ENCODE measurements at regions not wholly inside any gene's neighbourhood (a gene's known extent, or its start where the extent isn't known, plus 50 kb on each side); places are given as distances from the start of the nearest gene placed in this dataset.
A peak's percentile ranks its signal among the peaks of the same experiment; 100 is the strongest.

DNA sequence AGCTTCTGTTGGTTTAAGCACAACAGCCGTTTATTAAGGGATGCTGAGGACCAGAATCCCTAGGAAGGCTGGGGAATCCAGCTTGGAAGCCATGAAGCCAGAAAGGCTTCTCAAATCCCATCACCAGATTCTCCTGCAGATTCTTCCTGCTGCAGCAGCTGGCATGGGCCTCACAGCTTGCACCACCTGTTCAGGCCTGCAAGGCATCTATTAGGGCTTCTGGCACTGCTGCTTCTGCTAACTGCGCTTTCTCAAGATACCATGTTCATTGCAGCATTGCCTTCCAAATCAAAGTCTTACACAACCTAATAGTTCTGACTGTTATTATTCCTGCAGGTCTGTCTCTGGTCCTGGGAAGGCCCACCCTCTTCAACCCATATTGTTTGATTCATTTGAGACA lies 51.2 kb upstream of the ZNF366 start:
- no peaks in the 10 kb centered on the region for H3K79me2 ChIP-seq (ENCODE audit: low read length)
- no peak overlapping the region for H3K9ac ChIP-seq (ENCODE audit: low read length)
- H2AFZ ChIP-seq (ENCODE audit: low read length): no peak overlapping the region
- no peaks in the 10 kb centered on the region for H3K9me2 ChIP-seq (replicated peaks; ENCODE audit: low read length)
- intact Hi-C loops (cut with micrococcal nuclease): loop anchor here (10.0 kb wide), 1 partner anchor 256 kb away; the partner anchor contains the start of gene TNPO1
- ChIA-PET POLR2A (ENCODE audit: unreplicated experiment) (interaction anchor here (0.7 kb wide), 1 partner anchor 155 kb away, joined by 4 read pairs; no protein-coding TSS in a partner anchor), CTCF (no interaction called here)
- no peak overlapping the region for H3K4me2 ChIP-seq (ENCODE audit: low read length)
- no peaks in the 10 kb centered on the region for H3K36me3 ChIP-seq (ENCODE audit: low read depth, low read length)
- DNase-seq (no peak), ATAC-seq (no peak)
- no peaks in the 10 kb centered on the region for H3K27me3 ChIP-seq (ENCODE audit: low read length)
- peaks cover 16% of the 10 kb centered on the region for H3K4me1 ChIP-seq (ENCODE audit: insufficient read depth, low read length)
- TF ChIP-seq, protein P1, sequence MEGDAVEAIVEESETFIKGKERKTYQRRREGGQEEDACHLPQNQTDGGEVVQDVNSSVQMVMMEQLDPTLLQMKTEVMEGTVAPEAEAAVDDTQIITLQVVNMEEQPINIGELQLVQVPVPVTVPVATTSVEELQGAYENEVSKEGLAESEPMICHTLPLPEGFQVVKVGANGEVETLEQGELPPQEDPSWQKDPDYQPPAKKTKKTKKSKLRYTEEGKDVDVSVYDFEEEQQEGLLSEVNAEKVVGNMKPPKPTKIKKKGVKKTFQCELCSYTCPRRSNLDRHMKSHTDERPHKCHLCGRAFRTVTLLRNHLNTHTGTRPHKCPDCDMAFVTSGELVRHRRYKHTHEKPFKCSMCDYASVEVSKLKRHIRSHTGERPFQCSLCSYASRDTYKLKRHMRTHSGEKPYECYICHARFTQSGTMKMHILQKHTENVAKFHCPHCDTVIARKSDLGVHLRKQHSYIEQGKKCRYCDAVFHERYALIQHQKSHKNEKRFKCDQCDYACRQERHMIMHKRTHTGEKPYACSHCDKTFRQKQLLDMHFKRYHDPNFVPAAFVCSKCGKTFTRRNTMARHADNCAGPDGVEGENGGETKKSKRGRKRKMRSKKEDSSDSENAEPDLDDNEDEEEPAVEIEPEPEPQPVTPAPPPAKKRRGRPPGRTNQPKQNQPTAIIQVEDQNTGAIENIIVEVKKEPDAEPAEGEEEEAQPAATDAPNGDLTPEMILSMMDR (conservative IDR thresholded peaks at IDR 0.05; ENCODE audit: low read depth, low read length): no peak
- no peaks in the 10 kb centered on the region for H4K20me1 ChIP-seq (ENCODE audit: low read length)
- no peak overlapping the region for H3K27ac ChIP-seq (ENCODE audit: low read length)
- BruUV-seq (replicated peaks): no TSS peak
- H3K4me3 ChIP-seq (ENCODE audit: low read length): no peak overlapping the region
- H3F3A ChIP-seq (ENCODE audit: low read length, unreplicated experiment): no peaks in the 10 kb centered on the region
- no peaks in the 10 kb centered on the region for H3K9me3 ChIP-seq (ENCODE audit: low read length)

DNA sequence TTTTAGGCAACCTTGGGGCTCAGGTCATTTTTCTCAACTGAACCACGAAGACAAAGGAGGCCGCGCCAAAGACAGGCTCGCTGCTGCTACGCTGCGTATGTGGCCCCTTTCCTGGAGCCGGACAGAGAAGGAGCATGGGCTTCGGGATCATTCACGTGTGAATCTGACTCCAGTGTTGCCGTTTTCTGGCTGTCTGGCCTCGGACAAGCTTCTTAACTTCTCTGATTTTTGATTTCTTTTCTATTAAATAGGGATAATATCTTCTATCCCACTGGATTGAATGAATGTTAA lies 50.8 kb upstream of the ZNF366 start:
- H3K79me2 ChIP-seq (ENCODE audit: low read length): no peaks in the 10 kb centered on the region
- ChIA-PET POLR2A (ENCODE audit: unreplicated experiment) (no interaction called here), CTCF (no interaction called here)
- H3K4me2 ChIP-seq (ENCODE audit: low read length): no peak overlapping the region
- H3K36me3 ChIP-seq (ENCODE audit: low read depth, low read length): no peaks in the 10 kb centered on the region
- no peaks in the 10 kb centered on the region for H4K20me1 ChIP-seq (ENCODE audit: low read length)
- TF ChIP-seq, protein P1 (conservative IDR thresholded peaks at IDR 0.05; ENCODE audit: low read depth, low read length): no peak
- TF ChIP-seq EZH2 (IDR thresholded peaks at IDR 0.05; ENCODE audit: low read length, unreplicated experiment) (no peak), EZH2phosphoT487 (IDR thresholded peaks at IDR 0.05; ENCODE audit: borderline replicate concordance, low read length) (no peak)
- no TSS peak for BruUV-seq (replicated peaks)
- H3K4me1 ChIP-seq (ENCODE audit: insufficient read depth, low read length): peaks cover 16% of the 10 kb centered on the region
- H2AFZ ChIP-seq (ENCODE audit: low read length): no peak overlapping the region
- no peak overlapping the region for H3K9ac ChIP-seq (ENCODE audit: low read length)
- H3K4me3 ChIP-seq (ENCODE audit: low read length): no peak overlapping the region
- intact Hi-C loops (cut with micrococcal nuclease): loop anchor here (10.0 kb wide), 1 partner anchor 257 kb away; the partner anchor contains the start of gene TNPO1
- no peaks in the 10 kb centered on the region for H3K27me3 ChIP-seq (ENCODE audit: low read length)
- DNase-seq (no peak), ATAC-seq (no peak)
- H3K9me3 ChIP-seq (ENCODE audit: low read length): no peaks in the 10 kb centered on the region
- H3K9me2 ChIP-seq (replicated peaks; ENCODE audit: low read length): no peaks in the 10 kb centered on the region
- H3F3A ChIP-seq (ENCODE audit: low read length, unreplicated experiment): no peaks in the 10 kb centered on the region
- no peak overlapping the region for H3K27ac ChIP-seq (ENCODE audit: low read length)

DNA sequence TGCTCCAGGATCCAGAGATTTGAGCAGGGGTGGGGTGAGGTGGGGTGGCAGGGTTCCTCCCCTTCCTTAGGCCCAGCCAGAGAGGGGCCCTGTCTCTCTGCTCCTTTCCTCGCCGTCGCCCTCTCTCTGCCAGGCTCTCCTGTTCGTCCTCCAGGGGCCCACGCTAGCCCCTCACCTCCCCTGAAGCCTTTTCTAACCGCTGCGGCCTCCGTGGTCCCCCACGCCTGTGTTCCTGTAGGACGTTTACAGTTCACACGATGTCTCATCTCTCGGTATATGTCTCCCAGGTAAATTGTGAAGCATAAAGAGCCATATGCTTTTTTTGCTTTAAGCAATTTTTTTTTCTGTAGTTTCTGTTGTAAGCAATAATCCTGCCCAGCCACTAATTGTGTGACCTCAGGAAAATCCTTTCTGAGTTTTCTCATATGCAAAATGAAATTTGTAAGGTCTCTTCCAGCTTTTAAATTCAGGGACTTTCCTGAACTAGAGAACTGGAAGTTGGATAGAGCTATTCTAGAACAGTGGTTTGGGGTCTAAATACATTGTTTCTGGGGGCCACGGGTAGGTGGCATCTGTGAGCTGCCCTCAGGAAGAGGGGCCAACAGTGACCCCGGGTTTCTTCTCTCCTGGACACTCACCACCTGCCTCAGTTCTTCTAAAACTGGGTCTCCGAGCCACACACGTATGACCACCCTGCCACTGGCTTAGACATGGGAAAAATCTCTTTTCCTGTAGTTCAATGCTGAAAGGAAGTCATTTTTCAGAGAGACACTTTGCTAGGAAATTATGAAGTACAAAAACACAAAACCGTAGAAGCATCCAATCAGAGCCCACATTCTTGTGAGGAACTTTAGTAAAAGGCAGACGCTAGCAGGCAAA lies 50.2 kb upstream of the ZNF366 start:
- H3K27me3 ChIP-seq (ENCODE audit: low read length): no peaks in the 10 kb centered on the region
- peaks cover 17% of the 10 kb centered on the region for H3K4me1 ChIP-seq (ENCODE audit: insufficient read depth, low read length)
- no peaks in the 10 kb centered on the region for H3K79me2 ChIP-seq (ENCODE audit: low read length)
- no TSS peak for BruUV-seq (replicated peaks)
- no peaks in the 10 kb centered on the region for H3K9me3 ChIP-seq (ENCODE audit: low read length)
- no peak for DNase-seq
- ATAC-seq: no peak
- peak overlapping the region; percentile 87 for H3K4me2 ChIP-seq (ENCODE audit: low read length)
- H3K9ac ChIP-seq (ENCODE audit: low read length): peak overlapping the region; percentile 67
- peak overlapping the region; percentile 50; the same call in 1 of the 2 replicates for H3K4me3 ChIP-seq (ENCODE audit: low read length)
- H3K9me2 ChIP-seq (replicated peaks; ENCODE audit: low read length): no peaks in the 10 kb centered on the region
- TF ChIP-seq EZH2phosphoT487 (IDR thresholded peaks at IDR 0.05; ENCODE audit: borderline replicate concordance, low read length): no peak
- no peak for TF ChIP-seq EZH2 (IDR thresholded peaks at IDR 0.05; ENCODE audit: low read length, unreplicated experiment)
- TF ChIP-seq, protein P1 (conservative IDR thresholded peaks at IDR 0.05; ENCODE audit: low read depth, low read length): no peak
- H4K20me1 ChIP-seq (ENCODE audit: low read length): no peaks in the 10 kb centered on the region
- H2AFZ ChIP-seq (ENCODE audit: low read length): peak overlapping the region; percentile 91
- H3F3A ChIP-seq (ENCODE audit: low read length, unreplicated experiment): no peaks in the 10 kb centered on the region
- CTCF ChIA-PET: no interaction called here
- no peaks in the 10 kb centered on the region for H3K36me3 ChIP-seq (ENCODE audit: low read depth, low read length)
- intact Hi-C loops (cut with micrococcal nuclease): loop anchor here (10.0 kb wide), 1 partner anchor 257 kb away; the partner anchor contains the start of gene TNPO1
- H3K27ac ChIP-seq (ENCODE audit: low read length): no peak overlapping the region
- POLR2A ChIA-PET (ENCODE audit: unreplicated experiment): interaction anchor here (0.5 kb wide), 1 partner anchor 201 kb away, joined by 3 read pairs; no protein-coding TSS in a partner anchor

Data from PC-3 (cell line).